ENCODE measurements at regions not wholly inside any gene's neighbourhood (a gene's known extent, or its start where the extent isn't known, plus 50 kb on each side); places are given as distances from the start of the nearest gene placed in this dataset.
A peak's percentile ranks its signal among the peaks of the same experiment; 100 is the strongest.

GRCh38 chr14:99345472-99345871 is 73.5 kb upstream of the BCL11B start:
- TF ChIP-seq NANOG (IDR thresholded peaks at IDR 0.05; ENCODE audit: insufficient read depth, low read depth, low read length, poor library complexity, severe bottlenecking) (no peak), TEAD4 (IDR thresholded peaks at IDR 0.05; ENCODE audit: low read depth, low read length) (no peak), TAF1 (IDR thresholded peaks at IDR 0.05; ENCODE audit: low read depth, low read length) (no peak), SP2 (IDR thresholded peaks at IDR 0.05; ENCODE audit: low read length) (no peak), GABPA (IDR thresholded peaks at IDR 0.05; ENCODE audit: borderline replicate concordance, insufficient read depth, low read length) (no peak), PHF8 (conservative IDR thresholded peaks at IDR 0.05; ENCODE audit: low read depth, low read length) (no peak), USF2 (IDR thresholded peaks at IDR 0.05; ENCODE audit: low read length) (no peak), POLR2AphosphoS5 (IDR thresholded peaks at IDR 0.05; ENCODE audit: low read depth, low read length) (no peak), POLR2A (IDR thresholded peaks at IDR 0.05; ENCODE audit: control extremely low read depth in 1 of 2, low read depth in 2 of 2, low read length in 2 of 2) (no peak)
- TF ChIP-seq, protein P1, sequence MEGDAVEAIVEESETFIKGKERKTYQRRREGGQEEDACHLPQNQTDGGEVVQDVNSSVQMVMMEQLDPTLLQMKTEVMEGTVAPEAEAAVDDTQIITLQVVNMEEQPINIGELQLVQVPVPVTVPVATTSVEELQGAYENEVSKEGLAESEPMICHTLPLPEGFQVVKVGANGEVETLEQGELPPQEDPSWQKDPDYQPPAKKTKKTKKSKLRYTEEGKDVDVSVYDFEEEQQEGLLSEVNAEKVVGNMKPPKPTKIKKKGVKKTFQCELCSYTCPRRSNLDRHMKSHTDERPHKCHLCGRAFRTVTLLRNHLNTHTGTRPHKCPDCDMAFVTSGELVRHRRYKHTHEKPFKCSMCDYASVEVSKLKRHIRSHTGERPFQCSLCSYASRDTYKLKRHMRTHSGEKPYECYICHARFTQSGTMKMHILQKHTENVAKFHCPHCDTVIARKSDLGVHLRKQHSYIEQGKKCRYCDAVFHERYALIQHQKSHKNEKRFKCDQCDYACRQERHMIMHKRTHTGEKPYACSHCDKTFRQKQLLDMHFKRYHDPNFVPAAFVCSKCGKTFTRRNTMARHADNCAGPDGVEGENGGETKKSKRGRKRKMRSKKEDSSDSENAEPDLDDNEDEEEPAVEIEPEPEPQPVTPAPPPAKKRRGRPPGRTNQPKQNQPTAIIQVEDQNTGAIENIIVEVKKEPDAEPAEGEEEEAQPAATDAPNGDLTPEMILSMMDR (IDR thresholded peaks at IDR 0.05; ENCODE audit: control extremely low read depth in 1 of 3, insufficient read depth in 1 of 3, low read depth in 1 of 3, low read length in 3 of 3), result no peak
- CTCF ChIA-PET (ENCODE audit: partially characterized antibody), result interaction anchor here (0.6 to 2.0 kb wide), 6 partner anchors 11 to 96 kb away, joined by 3 to 7 read pairs (median 4); no protein-coding TSS in a partner anchor
- H3K23me2 ChIP-seq (ENCODE audit: low read depth, low read length), result no peaks in the 10 kb centered on the region
- H3K23ac ChIP-seq (ENCODE audit: insufficient read length), result no peak overlapping the region
- no peak overlapping the region for H2AK5ac ChIP-seq (ENCODE audit: low read depth, low read length)
- no peak overlapping the region for H2BK5ac ChIP-seq (ENCODE audit: low read depth, low read length)
- H3K14ac ChIP-seq (ENCODE audit: insufficient read length), result no peak overlapping the region
- 0 out of 2 replicates have a peak overlapping the region, but pooled peaks have one; percentile 72 for H2BK15ac ChIP-seq (ENCODE audit: low read length)
- H3K4me3 ChIP-seq (ENCODE audit: extremely low read depth in 1 of 4, insufficient read depth in 2 of 4, low read depth in 3 of 4, low read length in 4 of 4), result no peak overlapping the region
- no peak overlapping the region for H2BK20ac ChIP-seq (ENCODE audit: low read length)
- H4K8ac ChIP-seq (ENCODE audit: extremely low read depth, insufficient read depth, low read length), result no peak overlapping the region
- FAIRE-seq (no peak), DNase-seq (ENCODE audit: low read depth in 1 of 2, low spot score in 2 of 2) (no peak)
- no peaks in the 10 kb centered on the region for H3K9me3 ChIP-seq (ENCODE audit: insufficient read depth in 2 of 2, low read depth in 1 of 2, low read length in 1 of 2)
- no peaks in the 10 kb centered on the region for H3K36me3 ChIP-seq (ENCODE audit: control insufficient read depth in 2 of 4, insufficient read depth in 4 of 4, low read length in 3 of 4)
- no peak overlapping the region for H2AFZ ChIP-seq (ENCODE audit: low read length)
- H3K79me1 ChIP-seq (ENCODE audit: low read depth, low read length), result no peaks in the 10 kb centered on the region
- no peaks in the 10 kb centered on the region for H3K79me2 ChIP-seq (ENCODE audit: control insufficient read depth in 1 of 2, insufficient read depth in 2 of 2, low read length in 2 of 2)
- H4K20me1 ChIP-seq (replicated peaks in 1 of 2; ENCODE audit: control insufficient read depth in 1 of 2, insufficient read depth in 2 of 2, low read length in 2 of 2), result no peaks in the 10 kb centered on the region
- POLR2A ChIA-PET (ENCODE audit: partially characterized antibody), result interaction anchor here (1.1 kb wide), 1 partner anchor 10 kb away, joined by 4 read pairs; no protein-coding TSS in a partner anchor
- H3K27me3 ChIP-seq (replicated peaks in 1 of 4; ENCODE audit: control insufficient read depth in 3 of 4, extremely low read depth in 1 of 4, insufficient read depth in 3 of 4, low read length in 3 of 4), result no peaks in the 10 kb centered on the region
- no peak overlapping the region for H4K91ac ChIP-seq (replicated peaks; ENCODE audit: insufficient read length, low read length)
- no peak overlapping the region for H3K9ac ChIP-seq (replicated peaks in 1 of 4; ENCODE audit: extremely low read depth in 1 of 4, low read depth in 3 of 4, low read length in 3 of 4)
- no peak overlapping the region for H2BK120ac ChIP-seq (replicated peaks; ENCODE audit: low read depth, low read length)
- H3K18ac ChIP-seq (ENCODE audit: extremely low read depth, low read length), result no peak overlapping the region
- no peak overlapping the region for H4K5ac ChIP-seq (ENCODE audit: insufficient read length, low read depth, low read length)
- H3K56ac ChIP-seq (replicated peaks; ENCODE audit: insufficient read length, low read depth, low read length), result no peak overlapping the region
- H3K27ac ChIP-seq (ENCODE audit: low read depth, low read length), result no peak overlapping the region
- no peak overlapping the region for H3K4ac ChIP-seq (replicated peaks; ENCODE audit: insufficient read length, low read depth, low read length)
- no peak overlapping the region for H2BK12ac ChIP-seq (ENCODE audit: low read depth, low read length)
- H3K4me2 ChIP-seq (ENCODE audit: insufficient read depth in 1 of 2, low read depth in 2 of 2, low read length in 2 of 2), result no peak overlapping the region
- no peaks in the 10 kb centered on the region for H3K4me1 ChIP-seq (replicated peaks in 1 of 4; ENCODE audit: control insufficient read depth in 3 of 4, insufficient read depth in 4 of 4, low read length in 3 of 4)
- 90% methylated on average over 7 of the region's 7 CpGs; no CpG with 5 or more reads in 1 of the 2 experiments for WGBS, 2 experiments (ENCODE audit: extremely low coverage in 1 of 2, insufficient coverage in 1 of 2, insufficient read length in 1 of 2, insufficient replicate concordance in 2 of 2, low coverage in 1 of 2, low lambda C conversion rate in 2 of 2, missing lambda C conversion rate in 1 of 2)
